ENCODE measurements at regions not wholly inside any gene's neighbourhood (a gene's known extent, or its start where the extent isn't known, plus 50 kb on each side); places are given as distances from the start of the nearest gene placed in this dataset.

- Histone ChIP-seq H2AFZ (ENCODE audit: low read depth, low read length, poor library complexity, severe bottlenecking) (no peak overlapping the region), H3K79me2 (ENCODE audit: insufficient read depth, low read length) (no peaks in the 10 kb centered on the region), H3K9me2 (ENCODE audit: insufficient read depth) (no peaks in the 10 kb centered on the region), H3K27ac (ENCODE audit: low read depth, low read length) (no peak overlapping the region), H3K4me3 (replicated peaks in 1 of 2; ENCODE audit: low read depth in 1 of 2, low read length in 2 of 2) (no peak overlapping the region), H3K9me3 (ENCODE audit: control insufficient read depth in 1 of 2, insufficient read depth in 1 of 2, low read depth in 1 of 2, low read length in 2 of 2) (peaks cover 0 to 11% of the 10 kb centered on the region in 2 experiments; a peak in 2 of 4 replicates), H3K9ac (ENCODE audit: low read length) (no peak overlapping the region), H4K20me1 (ENCODE audit: insufficient read depth) (no peaks in the 10 kb centered on the region), H3K27me3 (ENCODE audit: insufficient read depth, low read length) (no peaks in the 10 kb centered on the region), H3K36me3 (ENCODE audit: control insufficient read depth in 1 of 2, insufficient read depth in 2 of 2, low read length in 2 of 2) (no peaks in the 10 kb centered on the region), H3K4me1 (ENCODE audit: control insufficient read depth in 1 of 2, insufficient read depth in 2 of 2, low read length in 2 of 2) (no peaks in the 10 kb centered on the region), H3K4me2 (ENCODE audit: low read length) (no peak overlapping the region)
- ChIA-PET CTCF (no interaction called here), RAD21 (ENCODE audit: low non-redundant PET in 1 of 2, low total read pairs in 2 of 2, uncharacterized antibody in 2 of 2, unreplicated experiment in 2 of 2) (no interaction called here), POLR2A (no interaction called here)
- BruUV-seq (replicated peaks) = no TSS peak
- ATAC-seq (no peak), DNase-seq (ENCODE audit: low read depth, low spot score) (no peak)
- intact Hi-C loops (cut with micrococcal nuclease) = no loop called here
- no peak for TF ChIP-seq YY1 (IDR thresholded peaks at IDR 0.05; ENCODE audit: extremely low read depth, insufficient replicate concordance, low read depth, low read length)
- no peak for TF ChIP-seq ZFX (IDR thresholded peaks at IDR 0.05)
- TF ChIP-seq JUND (IDR thresholded peaks at IDR 0.05) = no peak
- TF ChIP-seq SRF (IDR thresholded peaks at IDR 0.05; ENCODE audit: low read depth) = no peak
- TF ChIP-seq SP1 (IDR thresholded peaks at IDR 0.05; ENCODE audit: low read depth) = no peak
- TF ChIP-seq, protein P1, sequence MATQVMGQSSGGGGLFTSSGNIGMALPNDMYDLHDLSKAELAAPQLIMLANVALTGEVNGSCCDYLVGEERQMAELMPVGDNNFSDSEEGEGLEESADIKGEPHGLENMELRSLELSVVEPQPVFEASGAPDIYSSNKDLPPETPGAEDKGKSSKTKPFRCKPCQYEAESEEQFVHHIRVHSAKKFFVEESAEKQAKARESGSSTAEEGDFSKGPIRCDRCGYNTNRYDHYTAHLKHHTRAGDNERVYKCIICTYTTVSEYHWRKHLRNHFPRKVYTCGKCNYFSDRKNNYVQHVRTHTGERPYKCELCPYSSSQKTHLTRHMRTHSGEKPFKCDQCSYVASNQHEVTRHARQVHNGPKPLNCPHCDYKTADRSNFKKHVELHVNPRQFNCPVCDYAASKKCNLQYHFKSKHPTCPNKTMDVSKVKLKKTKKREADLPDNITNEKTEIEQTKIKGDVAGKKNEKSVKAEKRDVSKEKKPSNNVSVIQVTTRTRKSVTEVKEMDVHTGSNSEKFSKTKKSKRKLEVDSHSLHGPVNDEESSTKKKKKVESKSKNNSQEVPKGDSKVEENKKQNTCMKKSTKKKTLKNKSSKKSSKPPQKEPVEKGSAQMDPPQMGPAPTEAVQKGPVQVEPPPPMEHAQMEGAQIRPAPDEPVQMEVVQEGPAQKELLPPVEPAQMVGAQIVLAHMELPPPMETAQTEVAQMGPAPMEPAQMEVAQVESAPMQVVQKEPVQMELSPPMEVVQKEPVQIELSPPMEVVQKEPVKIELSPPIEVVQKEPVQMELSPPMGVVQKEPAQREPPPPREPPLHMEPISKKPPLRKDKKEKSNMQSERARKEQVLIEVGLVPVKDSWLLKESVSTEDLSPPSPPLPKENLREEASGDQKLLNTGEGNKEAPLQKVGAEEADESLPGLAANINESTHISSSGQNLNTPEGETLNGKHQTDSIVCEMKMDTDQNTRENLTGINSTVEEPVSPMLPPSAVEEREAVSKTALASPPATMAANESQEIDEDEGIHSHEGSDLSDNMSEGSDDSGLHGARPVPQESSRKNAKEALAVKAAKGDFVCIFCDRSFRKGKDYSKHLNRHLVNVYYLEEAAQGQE (IDR thresholded peaks at IDR 0.05; ENCODE audit: low read depth) = no peak
- no peak for TF ChIP-seq CEBPB (IDR thresholded peaks at IDR 0.05; ENCODE audit: low read depth)
- TF ChIP-seq SIN3A (IDR thresholded peaks at IDR 0.05; ENCODE audit: low read depth) = no peak
- TF ChIP-seq MAX (IDR thresholded peaks at IDR 0.05) = no peak
- no peak for TF ChIP-seq EGR1 (IDR thresholded peaks at IDR 0.05; ENCODE audit: low read depth)
- no peak for TF ChIP-seq TCF7L2 (IDR thresholded peaks at IDR 0.05; ENCODE audit: borderline replicate concordance, extremely low read depth, insufficient read depth, insufficient read length)
- TF ChIP-seq FOSL1 (IDR thresholded peaks at IDR 0.05; ENCODE audit: low read depth) = no peak
- TF ChIP-seq ZNF274 (IDR thresholded peaks at IDR 0.05; ENCODE audit: low read depth, low read length) = no peak
- no peak for TF ChIP-seq POLR2AphosphoS5 (IDR thresholded peaks at IDR 0.05; ENCODE audit: low read depth, low read length)
- TF ChIP-seq RAD21 (IDR thresholded peaks at IDR 0.05; ENCODE audit: low read depth) = no peak
- no peak for TF ChIP-seq EZH2phosphoT487 (IDR thresholded peaks at IDR 0.05; ENCODE audit: borderline replicate concordance)
- no peak for TF ChIP-seq POLR2A (IDR thresholded peaks at IDR 0.05; ENCODE audit: borderline replicate concordance, extremely low read depth, insufficient read depth, insufficient read length)
- TF ChIP-seq CBX3 (IDR thresholded peaks at IDR 0.05; ENCODE audit: low read depth) = no peak
- TF ChIP-seq ELF1 (IDR thresholded peaks at IDR 0.05; ENCODE audit: borderline replicate concordance, low read depth) = no peak
- no peak for TF ChIP-seq EZH2 (IDR thresholded peaks at IDR 0.05)
Measured at GRCh38 chr16:51941412-51941811, 605.5 kb downstream of the TOX3 start.
